Left forelimb (tissue), 1 donor: ENCODE measurements at regions not wholly inside any gene's neighbourhood (a gene's known extent, or its start where the extent isn't known, plus 50 kb on each side); places are given as distances from the start of the nearest gene placed in this dataset.

ENCODE experiments used
- DNase-seq: peaks from one replicate; pipeline ENCODE4 v3.0.0-alpha.2; 2018; ENCODE audit warnings: low spot score

- DNase-seq = no peak
Observed at GRCh38 chr12:92496790-92497189, 206.0 kb upstream of the PLEKHG7 start.

GRCh38 chr12:92495108-92495507 is 207.7 kb upstream of the PLEKHG7 start:
- DNase-seq = no peak

- no peak for DNase-seq
Observed at GRCh38 chr12:92493816-92494215, 209.0 kb upstream of the PLEKHG7 start.

- no peak for DNase-seq
Observed at GRCh38 chr12:92492995-92493394, 209.8 kb upstream of the PLEKHG7 start.

GRCh38 chr12:92492291-92492690 is 210.5 kb upstream of the PLEKHG7 start:
- no peak for DNase-seq

GRCh38 chr12:92489781-92490180 is 213.0 kb upstream of the PLEKHG7 start:
- no peak for DNase-seq

- no peak for DNase-seq
Observed at GRCh38 chr12:92488735-92489134, 214.1 kb upstream of the PLEKHG7 start.

- no peak for DNase-seq
Observed at GRCh38 chr12:92487138-92487485, 215.7 kb upstream of the PLEKHG7 start.

- no peak for DNase-seq
Observed at GRCh38 chr12:92486443-92487137, 216.2 kb upstream of the PLEKHG7 start.

- DNase-seq = no peak
Observed at GRCh38 chr12:92485351-92486348, 217.1 kb upstream of the PLEKHG7 start.

GRCh38 chr12:92482599-92482998 is 220.2 kb upstream of the PLEKHG7 start:
- no peak for DNase-seq

GRCh38 chr12:92481066-92481465 is 221.7 kb upstream of the PLEKHG7 start:
- no peak for DNase-seq

GRCh38 chr12:92478692-92479091 is 224.1 kb upstream of the PLEKHG7 start:
- DNase-seq = no peak

GRCh38 chr12:92476844-92477243 is 225.9 kb upstream of the PLEKHG7 start:
- no peak for DNase-seq

- no peak for DNase-seq
Observed at GRCh38 chr12:92473564-92473963, 229.2 kb upstream of the PLEKHG7 start.

GRCh38 chr12:92472201-92472600 is 230.6 kb upstream of the PLEKHG7 start:
- no peak for DNase-seq

- DNase-seq = no peak
Observed at GRCh38 chr12:92471551-92471950, 231.2 kb upstream of the PLEKHG7 start.

- DNase-seq = no peak
Observed at GRCh38 chr12:92470608-92471021, 232.2 kb upstream of the PLEKHG7 start.

GRCh38 chr12:92469837-92470236 is 233.0 kb upstream of the PLEKHG7 start:
- peak; percentile 69 for DNase-seq

- no peak for DNase-seq
Observed at GRCh38 chr12:92468358-92469020, 234.3 kb upstream of the PLEKHG7 start.

GRCh38 chr12:92467886-92468285 is 234.9 kb upstream of the PLEKHG7 start:
- no peak for DNase-seq
